IMR-90 (cell line): ENCODE measurements at regions not wholly inside any gene's neighbourhood (a gene's known extent, or its start where the extent isn't known, plus 50 kb on each side); places are given as distances from the start of the nearest gene placed in this dataset.

Experiments used
- BHLHE40 ChIP-seq: fragments of 150-350 bp; IDR thresholded peaks from 2 replicates; pipeline ENCODE4 v1.6.1; 2016; ENCODE audit warnings: mild to moderate bottlenecking, low read depth, low read length
- CEBPB ChIP-seq: IDR thresholded peaks from 2 replicates; pipeline ENCODE4 v1.6.1; 2012; ENCODE audit warnings: low read depth, low read length, improper control_type of control experiment
- CTCF ChIP-seq: conservative IDR thresholded peaks from 2 replicates; pipeline ENCODE4 v1.5.1; 2012; ENCODE audit warnings: mild to moderate bottlenecking, low read depth, low read length, improper control_type of control experiment
- FOS ChIP-seq: fragments of 150-350 bp; IDR thresholded peaks from 2 replicates; pipeline ENCODE4 v1.6.1; 2016; ENCODE audit warnings: low read depth, low read length
- MXI1 ChIP-seq: IDR thresholded peaks from 2 replicates; pipeline ENCODE4 v1.6.1; 2012; ENCODE audit warnings: low read depth, mild to moderate bottlenecking, low read length, moderate library complexity, borderline replicate concordance
- NFE2L2 ChIP-seq: fragments of 150-350 bp; IDR thresholded peaks from 2 replicates; pipeline ENCODE4 v1.6.1; 2016; ENCODE audit warnings: low read depth, mild to moderate bottlenecking, low read length
- POLR2A ChIP-seq: IDR thresholded peaks from 2 replicates; pipeline ENCODE4 v1.6.1; 2012; ENCODE audit warnings: mild to moderate bottlenecking, low read depth, low read length
- RAD21 ChIP-seq: IDR thresholded peaks from 2 replicates; pipeline ENCODE4 v1.6.1; 2012; ENCODE audit warnings: low read length, improper control_type of control experiment
- RFX5 ChIP-seq: IDR thresholded peaks from 2 replicates; pipeline ENCODE4 v1.8.0; 2012; ENCODE audit warnings: low read depth, mild to moderate bottlenecking, low read length, moderate library complexity
- SMC3 ChIP-seq: fragments of 150-350 bp; IDR thresholded peaks from 2 replicates; pipeline ENCODE4 v1.6.1; 2016; ENCODE audit warnings: low read depth, mild to moderate bottlenecking, antibody characterized with exemption, low read length, moderate library complexity
- USF2 ChIP-seq: fragments of 150-350 bp; IDR thresholded peaks from 2 replicates; pipeline ENCODE4 v1.6.1; 2017; ENCODE audit warnings: mild to moderate bottlenecking, antibody characterized with exemption, low read length, low read depth

GRCh38 chr1:96990136-96990535 lies 268.6 kb downstream of the PTBP2 start:
- TF ChIP-seq BHLHE40, result no peak
- no peak for TF ChIP-seq CTCF
- TF ChIP-seq NFE2L2, result no peak
- TF ChIP-seq POLR2A, result no peak
- no peak for TF ChIP-seq MXI1
- TF ChIP-seq RFX5, result no peak
- no peak for TF ChIP-seq FOS
- no peak for TF ChIP-seq CEBPB
- TF ChIP-seq USF2, result no peak
- TF ChIP-seq RAD21, result no peak
- TF ChIP-seq SMC3, result no peak
